Endothelial cell of umbilical vein (primary cell): ENCODE measurements at regions not wholly inside any gene's neighbourhood (a gene's known extent, or its start where the extent isn't known, plus 50 kb on each side); places are given as distances from the start of the nearest gene placed in this dataset.

Source experiments
- BruUV-seq: library from RNA; stranded (reverse); fragments of 400-500 nt; replicated peaks from 2 replicates; lab custom pipeline; 2021; lab: Mats Ljungman, UMichigan
- CTCF ChIA-PET: fragments of 300-600, 350-600 bp; sonication (Branson Sonifier 250); formaldehyde crosslinking; loops from one replicate; lab custom pipeline; 2021; ENCODE audit warnings: antibody characterized with exemption, inconsistent platforms; lab: Charles Lee
- POLR2A ChIA-PET: fragments of 300-600, 350-600 bp; sonication (Branson Sonifier 250); formaldehyde crosslinking; loops from one replicate; lab custom pipeline; 2021; ENCODE audit warnings: antibody characterized with exemption, inconsistent platforms; lab: Charles Lee
- DNase-seq: peaks from one replicate; pipeline ENCODE4 v3.0.0-alpha.2; 2011; ENCODE audit warnings: low read depth, low spot score
- FAIRE-seq: peaks from 2 replicates; lab custom pipeline; 2011; peaks lifted over from hg19 to GRCh38; lab: Jason Lieb, UNC
- H2AFZ ChIP-seq: 2 replicates; pipeline ENCODE4 v1.6.0; 2012; ENCODE audit warnings: low read depth, low read length, control low read depth, inconsistent platforms
- H3K27ac ChIP-seq: 2 replicates; pipeline ENCODE4 v1.5.1; 2011; ENCODE audit warnings: low read depth, mild to moderate bottlenecking, control low read depth, low read length, moderate library complexity; ENCODE audit not compliant: insufficient read depth
- H3K27me3 ChIP-seq, 2 experiments: 2 replicates each; pipeline versions ENCODE4 v1.6.0 to v1.6.1; 2011; ENCODE audit warnings: low read length in 2 of 2, mixed read lengths in 1 of 2; ENCODE audit not compliant: control insufficient read depth in 2 of 2, insufficient read depth in 2 of 2
- H3K36me3 ChIP-seq, 2 experiments: 2 replicates in 1 of 2; 3 replicates in 1 of 2; pipeline ENCODE4 v1.5.1; 2011; ENCODE audit warnings: low read length in 2 of 2, mild to moderate bottlenecking in 1 of 2, moderate library complexity in 1 of 2; ENCODE audit not compliant: control insufficient read depth in 2 of 2, insufficient read depth in 2 of 2; ENCODE audit errors: extremely low read depth in 1 of 2
- H3K4me1 ChIP-seq: 3 replicates; pipeline ENCODE4 v1.5.1; 2011; ENCODE audit warnings: mild to moderate bottlenecking, low read length; ENCODE audit not compliant: control insufficient read depth, insufficient read depth; ENCODE audit errors: extremely low read depth
- H3K4me2 ChIP-seq: 2 replicates; pipeline ENCODE4 v1.6.1; 2011; ENCODE audit warnings: low read length, control low read depth, mixed read lengths; ENCODE audit not compliant: insufficient read depth
- H3K4me3 ChIP-seq, 3 experiments: fragments of 200-600 bp in 1 of 3; sonication (generic), shearing (Covaris generic) in 1 of 3; replicated peaks in 1 of 3; 2 replicates each; pipeline ENCODE4 v1.5.1; 2011 to 2016; ENCODE audit warnings: control low read depth in 3 of 3, low read length in 3 of 3, mild to moderate bottlenecking in 2 of 3, inconsistent platforms in 1 of 3, low read depth in 1 of 3, moderate library complexity in 1 of 3; ENCODE audit not compliant: insufficient read depth in 1 of 3
- H3K79me2 ChIP-seq: 2 replicates; pipeline ENCODE4 v1.6.0; 2012; ENCODE audit warnings: low read length, inconsistent platforms; ENCODE audit not compliant: control insufficient read depth, insufficient read depth
- H3K9ac ChIP-seq: replicated peaks from 2 replicates; pipeline ENCODE3; 2011; ENCODE audit warnings: low read length, control low read depth; ENCODE audit not compliant: insufficient read depth; ENCODE audit errors: extremely low read depth
- H3K9me1 ChIP-seq: replicated peaks from 3 replicates; pipeline ENCODE4 v1.6.0; 2011; ENCODE audit warnings: mild to moderate bottlenecking, low read length; ENCODE audit not compliant: control insufficient read depth, insufficient read depth; ENCODE audit errors: extremely low read depth
- H3K9me3 ChIP-seq: replicated peaks from 2 replicates; pipeline ENCODE4 v1.5.1; 2012; ENCODE audit warnings: low read length, inconsistent platforms; ENCODE audit not compliant: control insufficient read depth, insufficient read depth
- H4K20me1 ChIP-seq: replicated peaks from 2 replicates; pipeline ENCODE3; 2011; ENCODE audit warnings: mild to moderate bottlenecking, low read length; ENCODE audit not compliant: control insufficient read depth, insufficient read depth; ENCODE audit errors: extremely low read depth
- CTCF ChIP-seq, 2 donors: IDR thresholded peaks; 1 replicate in 1 of 2; 2 replicates in 1 of 2; pipeline ENCODE4 v1.5.1; 2011; ENCODE audit warnings: low read length in 2 of 2, mild to moderate bottlenecking in 2 of 2, moderate library complexity in 2 of 2, control low read depth in 1 of 2, inconsistent platforms in 1 of 2, low read depth in 1 of 2; ENCODE audit not compliant: insufficient read depth in 1 of 2; ENCODE audit errors: extremely low read depth in 1 of 2
- EZH2 ChIP-seq: IDR thresholded peaks from 2 replicates; pipeline ENCODE4 v1.6.1; 2012; ENCODE audit warnings: borderline replicate concordance, low read depth, mild to moderate bottlenecking, moderate library complexity, low read length, inconsistent platforms; ENCODE audit not compliant: severe bottlenecking
- GATA2 ChIP-seq: IDR thresholded peaks from 2 replicates; pipeline ENCODE4 v1.7.0; 2011; ENCODE audit warnings: low read depth, mild to moderate bottlenecking, moderate library complexity, mixed read lengths, low read length; ENCODE audit not compliant: insufficient read length, insufficient read depth
- JUN ChIP-seq: IDR thresholded peaks from 2 replicates; pipeline ENCODE4 v1.6.1; 2011; ENCODE audit warnings: borderline replicate concordance, low read depth; ENCODE audit not compliant: insufficient read length, insufficient read depth
- MAX ChIP-seq: IDR thresholded peaks from 2 replicates; pipeline ENCODE4 v1.6.1; 2011; ENCODE audit not compliant: insufficient read depth, insufficient read length
- POLR2A ChIP-seq: IDR thresholded peaks from 2 replicates; pipeline ENCODE4 v1.6.1; 2012; ENCODE audit warnings: low read depth, mild to moderate bottlenecking, control low read depth, low read length
- POLR2AphosphoS5 ChIP-seq: IDR thresholded peaks from 2 replicates; pipeline ENCODE4 v1.6.1; 2012; ENCODE audit warnings: low read depth, mild to moderate bottlenecking, control low read depth, low read length, moderate library complexity; ENCODE audit not compliant: insufficient read depth
- dilution Hi-C: fragments of 300-500 bp; cut with MboI; formaldehyde crosslinking; loops from one replicate; pipeline ENCODE4 v1.15.0; 2019; ENCODE audit warnings: low sequenced_read_pairs; ENCODE audit not compliant: extremely low pct_ligation_motif_present
- intact Hi-C: fragments of 100-400 bp; cut with micrococcal nuclease; formaldehyde crosslinking; loops from one replicate; pipeline ENCODE4 v1.10.0; 2022

GRCh38 chr16:64390102-64390501, 731.8 kb downstream of the CDH11 start:
- Histone ChIP-seq H3K79me2 (no peaks in the 10 kb centered on the region), H3K27ac (no peak overlapping the region), H3K4me2 (no peak overlapping the region), H3K4me1 (peaks cover 12% of the 10 kb centered on the region), H3K36me3 (no peaks in the 10 kb centered on the region), H3K4me3 (no peak overlapping the region), H4K20me1 (no peaks in the 10 kb centered on the region), H2AFZ (no peak overlapping the region), H3K9me1 (no peaks in the 10 kb centered on the region), H3K9me3 (no peaks in the 10 kb centered on the region), H3K9ac (no peak overlapping the region), H3K27me3 (no peaks in the 10 kb centered on the region)
- no TSS peak for BruUV-seq
- POLR2A ChIA-PET: interaction anchor here (0.7 kb wide), 1 partner anchor 635 kb away, joined by 3 read pairs; no protein-coding TSS in a partner anchor
- no peak for FAIRE-seq
- TF ChIP-seq GATA2 (no peak), CTCF (IDR thresholded peaks at IDR 0.05; ENCODE audit: extremely low read depth in 1 of 2, insufficient read depth in 1 of 2, low read depth in 1 of 2, low read length in 2 of 2) (no peak), MAX (no peak), POLR2AphosphoS5 (no peak), JUN (no peak), EZH2 (no peak), POLR2A (no peak)
- no peak for DNase-seq
- intact Hi-C loops (no loop called here), dilution Hi-C loops (no loop called here)
- CTCF ChIA-PET: interaction anchor here (1.9 kb wide), 1 partner anchor 10 kb away, joined by 6 read pairs; no protein-coding TSS in a partner anchor
